ENCODE measurements at regions not wholly inside any gene's neighbourhood (a gene's known extent, or its start where the extent isn't known, plus 50 kb on each side); places are given as distances from the start of the nearest gene placed in this dataset.

- no peak for TF ChIP-seq CTCF (IDR thresholded peaks at IDR 0.05)
- TF ChIP-seq EP300 (IDR thresholded peaks at IDR 0.05; ENCODE audit: low read depth): no peak
These were observed 154.3 kb upstream of the C14orf180 start for GRCh38 chr14:104425171-104425681.
